Activated CD4-positive, alpha-beta T cell treated with anti-CD3 and anti-CD28 coated beads, Interleukin-2, amount 10 ng/mL, durations not matched to agents 24 days and 14 days (primary cell): ENCODE measurements at regions not wholly inside any gene's neighbourhood (a gene's known extent, or its start where the extent isn't known, plus 50 kb on each side); places are given as distances from the start of the nearest gene placed in this dataset.

Experiments used
- DNase-seq: peaks from one replicate; pipeline ENCODE4 v3.0.0; 2022
- H3K27ac Mint-ChIP-seq: one replicate; pipeline ENCODE4 v1.8.0; 2022; ENCODE audit warnings: mild to moderate bottlenecking, mixed read lengths
- H3K27me3 Mint-ChIP-seq: one replicate; pipeline ENCODE4 v1.8.0; 2022; ENCODE audit warnings: mixed read lengths
- H3K36me3 Mint-ChIP-seq: one replicate; pipeline ENCODE4 v1.8.0; 2022; ENCODE audit warnings: low read depth, mild to moderate bottlenecking, mixed read lengths
- H3K4me1 Mint-ChIP-seq: one replicate; pipeline ENCODE4 v1.8.0; 2021; ENCODE audit warnings: mixed read lengths
- H3K4me3 Mint-ChIP-seq: one replicate; pipeline ENCODE4 v1.8.0; 2022; ENCODE audit warnings: mild to moderate bottlenecking, moderate library complexity, mixed read lengths
- H3K9me3 Mint-ChIP-seq: one replicate; pipeline ENCODE4 v1.8.0; 2021; ENCODE audit warnings: mixed read lengths
- intact Hi-C: fragments of 100-400 bp; cut with micrococcal nuclease; formaldehyde crosslinking; loops from one replicate; pipeline ENCODE4 v1.15.1; 2023

GRCh38 chr3:194738254-194739093 is 52.8 kb downstream of the FAM43A start:
- Mint-ChIP-seq H3K4me3 (no peak overlapping the region), H3K27me3 (peaks cover 20% of the 10 kb centered on the region), H3K36me3 (no peaks in the 10 kb centered on the region), H3K4me1 (no peaks in the 10 kb centered on the region), H3K27ac (no peak overlapping the region), H3K9me3 (no peaks in the 10 kb centered on the region)
- intact Hi-C loops: no loop called here
- DNase-seq: no peak

GRCh38 chr3:194739498-194740284 is 54.0 kb downstream of the FAM43A start:
- Mint-ChIP-seq H3K4me1 (no peaks in the 10 kb centered on the region), H3K9me3 (no peaks in the 10 kb centered on the region), H3K27me3 (peaks cover 16% of the 10 kb centered on the region), H3K27ac (no peak overlapping the region), H3K4me3 (no peak overlapping the region), H3K36me3 (no peaks in the 10 kb centered on the region)
- no peak for DNase-seq
- intact Hi-C loops: no loop called here

DNA sequence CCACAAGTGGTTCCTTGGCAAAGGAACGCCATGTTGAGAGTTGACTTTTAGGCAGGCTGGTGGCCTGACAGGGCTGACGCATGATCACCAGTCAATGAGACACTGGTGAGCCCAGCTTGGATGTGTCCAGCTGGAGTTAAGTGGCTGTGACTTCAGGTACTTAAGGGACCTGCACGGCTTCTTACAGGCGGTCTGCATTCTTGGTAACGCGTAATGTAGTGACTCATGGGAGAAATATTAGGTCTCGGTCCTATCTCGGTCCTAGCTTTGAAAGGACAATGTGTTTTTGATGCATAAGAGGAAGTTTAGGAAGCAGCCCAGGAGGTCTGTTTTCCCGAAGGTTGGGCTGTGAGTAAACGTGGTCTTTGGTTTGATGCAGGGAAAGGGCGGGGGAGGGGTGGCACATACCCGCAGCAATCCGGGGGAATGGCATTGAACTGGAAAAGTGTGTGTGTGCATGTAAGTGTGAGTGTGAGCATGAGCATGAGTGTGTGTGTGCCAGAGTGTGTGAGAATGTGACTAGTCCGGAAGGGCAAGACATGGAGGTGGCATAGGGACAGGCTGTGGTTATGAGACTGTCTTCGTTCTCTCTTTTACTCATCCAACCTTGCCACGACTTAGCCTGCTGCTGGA is 55.3 kb downstream of the FAM43A start:
- Mint-ChIP-seq H3K36me3 (no peaks in the 10 kb centered on the region), H3K9me3 (no peaks in the 10 kb centered on the region), H3K4me3 (no peak overlapping the region), H3K27me3 (peaks cover 13% of the 10 kb centered on the region), H3K27ac (no peak overlapping the region), H3K4me1 (no peaks in the 10 kb centered on the region)
- intact Hi-C loops: no loop called here
- no peak for DNase-seq

DNA sequence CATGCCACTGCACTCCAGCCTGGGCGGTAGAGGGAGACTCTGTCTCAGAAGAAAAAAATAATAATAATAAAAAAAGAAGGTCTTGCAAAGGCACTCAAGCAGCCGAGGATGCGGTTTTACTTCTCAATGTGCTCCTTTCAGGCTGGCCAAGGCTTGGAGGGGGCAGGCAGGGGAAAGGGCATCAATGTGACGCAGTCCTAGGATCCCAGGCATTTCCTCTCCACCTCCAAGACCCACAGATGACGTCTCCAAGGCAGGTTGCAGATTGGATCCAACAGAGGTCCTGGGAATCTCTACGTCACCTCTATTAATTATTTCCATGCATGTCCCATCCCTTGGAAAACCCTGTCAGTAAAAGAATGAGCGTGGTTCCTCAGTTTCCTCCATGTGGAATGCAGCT is 56.2 kb downstream of the FAM43A start:
- DNase-seq: no peak
- no peaks in the 10 kb centered on the region for H3K36me3 Mint-ChIP-seq
- no peak overlapping the region for H3K27ac Mint-ChIP-seq
- intact Hi-C loops: no loop called here
- no peaks in the 10 kb centered on the region for H3K9me3 Mint-ChIP-seq
- no peak overlapping the region for H3K4me3 Mint-ChIP-seq
- H3K27me3 Mint-ChIP-seq: peaks cover 13% of the 10 kb centered on the region
- H3K4me1 Mint-ChIP-seq: no peaks in the 10 kb centered on the region

DNA sequence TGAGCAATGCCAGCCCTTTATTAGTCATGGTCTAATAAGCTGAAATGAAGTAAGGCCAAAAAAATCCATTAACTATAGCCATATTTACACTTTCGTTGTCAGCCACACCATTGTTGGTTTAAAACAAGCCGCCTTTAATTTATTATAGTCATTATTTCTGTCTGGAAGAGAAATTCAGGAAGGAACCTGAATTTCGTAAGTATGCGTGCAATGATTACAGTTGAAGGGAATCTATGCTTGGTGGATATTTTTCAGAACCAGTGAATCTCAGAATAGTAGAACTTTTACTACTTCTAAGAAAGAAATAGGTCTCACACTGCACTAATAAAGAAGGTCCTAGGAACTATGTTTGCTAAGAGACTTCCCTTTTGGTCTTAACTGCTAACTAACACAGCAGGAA is 59.1 kb downstream of the FAM43A start:
- peaks cover 9% of the 10 kb centered on the region for H3K27me3 Mint-ChIP-seq

GRCh38 chr3:194745422-194746184 is 59.9 kb downstream of the FAM43A start:
- Mint-ChIP-seq H3K4me3 (no peak overlapping the region), H3K36me3 (no peaks in the 10 kb centered on the region), H3K9me3 (no peaks in the 10 kb centered on the region), H3K4me1 (no peaks in the 10 kb centered on the region), H3K27me3 (peaks cover 9% of the 10 kb centered on the region), H3K27ac (no peak overlapping the region)
- intact Hi-C loops: no loop called here
- no peak for DNase-seq

More for the DNA sequence above, 59.1 kb downstream of the FAM43A start:
- intact Hi-C loops: no loop called here
- no peaks in the 10 kb centered on the region for H3K36me3 Mint-ChIP-seq
- no peak overlapping the region for H3K27ac Mint-ChIP-seq
- H3K4me1 Mint-ChIP-seq: no peaks in the 10 kb centered on the region
- no peaks in the 10 kb centered on the region for H3K9me3 Mint-ChIP-seq
- no peak overlapping the region for H3K4me3 Mint-ChIP-seq
- no peak for DNase-seq

DNA sequence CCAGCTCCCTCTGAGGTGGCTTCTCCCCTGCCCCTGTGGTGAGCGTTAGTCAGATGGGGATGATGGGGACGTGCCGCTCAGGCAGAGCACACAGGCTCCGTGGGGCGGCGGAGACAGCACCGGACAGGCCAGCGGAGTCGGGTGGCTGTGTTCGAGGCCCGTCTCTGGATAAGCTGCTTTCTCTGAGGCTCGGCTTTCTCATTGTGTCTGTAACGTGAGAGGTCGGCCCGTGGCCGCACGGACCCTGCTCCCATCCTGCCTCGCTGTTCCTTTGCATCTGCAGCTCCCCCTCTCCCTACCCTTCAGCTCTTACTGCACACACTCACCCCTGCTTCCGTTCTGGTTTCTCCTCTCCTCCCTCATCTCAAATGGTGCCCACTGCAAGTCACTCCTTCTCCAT is 62.5 kb downstream of the FAM43A start:
- H3K36me3 Mint-ChIP-seq: no peaks in the 10 kb centered on the region
- H3K4me3 Mint-ChIP-seq: no peak overlapping the region
- DNase-seq: no peak
- H3K27me3 Mint-ChIP-seq: peaks cover 5% of the 10 kb centered on the region
- intact Hi-C loops: no loop called here
- no peaks in the 10 kb centered on the region for H3K9me3 Mint-ChIP-seq
- H3K27ac Mint-ChIP-seq: no peak overlapping the region
- no peaks in the 10 kb centered on the region for H3K4me1 Mint-ChIP-seq

DNA sequence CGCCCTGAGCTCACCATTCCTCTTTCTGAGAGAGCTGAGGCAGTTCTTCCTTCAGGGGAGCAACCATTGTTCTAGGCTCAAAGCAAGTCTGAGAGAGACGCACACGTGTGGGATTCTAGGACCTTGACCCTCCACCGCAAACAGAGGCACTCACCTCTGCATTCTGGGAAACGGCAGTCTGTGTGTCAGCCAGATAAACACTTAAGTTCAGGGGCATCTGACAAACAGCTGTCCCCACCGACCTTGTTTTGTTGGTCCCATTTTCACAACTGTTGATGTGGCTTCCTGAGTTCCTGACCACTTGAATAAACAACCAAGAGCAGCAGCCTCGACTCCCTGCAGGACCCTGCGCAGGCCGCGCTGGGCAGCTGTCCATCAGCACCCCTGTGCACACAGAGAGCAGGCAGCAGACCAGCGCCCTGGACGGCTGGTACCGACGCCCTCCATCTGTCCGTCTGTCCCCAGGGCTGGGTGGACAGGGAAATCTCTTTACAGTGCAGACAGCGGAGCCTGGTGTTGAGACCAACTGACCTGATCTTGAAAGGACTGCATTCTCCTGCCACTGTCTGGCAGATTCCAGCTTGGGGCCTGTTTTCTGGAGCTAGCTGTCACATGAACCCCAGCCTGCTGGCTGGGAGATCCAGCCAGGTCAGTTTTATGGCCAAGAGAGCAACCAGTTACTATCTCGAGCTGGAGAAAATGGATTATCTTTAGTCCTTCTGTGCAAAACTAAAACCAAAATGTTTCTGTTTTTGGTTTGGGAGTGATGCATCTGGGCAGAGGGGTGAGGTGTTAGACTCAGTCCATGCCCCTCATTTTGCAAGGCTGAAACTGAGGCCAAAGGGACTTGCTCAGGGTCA is 64.2 kb downstream of the FAM43A start:
- Mint-ChIP-seq H3K27me3 (peaks cover 5% of the 10 kb centered on the region), H3K4me1 (no peaks in the 10 kb centered on the region), H3K9me3 (no peaks in the 10 kb centered on the region), H3K4me3 (no peak overlapping the region), H3K27ac (no peak overlapping the region), H3K36me3 (no peaks in the 10 kb centered on the region)
- intact Hi-C loops: no loop called here
- no peak for DNase-seq

GRCh38 chr3:194750491-194750828 is 64.8 kb downstream of the FAM43A start:
- H3K9me3 Mint-ChIP-seq: no peaks in the 10 kb centered on the region
- H3K36me3 Mint-ChIP-seq: no peaks in the 10 kb centered on the region
- no peak overlapping the region for H3K4me3 Mint-ChIP-seq
- H3K4me1 Mint-ChIP-seq: no peaks in the 10 kb centered on the region
- H3K27ac Mint-ChIP-seq: no peak overlapping the region
- intact Hi-C loops: no loop called here
- peaks cover 3% of the 10 kb centered on the region for H3K27me3 Mint-ChIP-seq
- DNase-seq: no peak

DNA sequence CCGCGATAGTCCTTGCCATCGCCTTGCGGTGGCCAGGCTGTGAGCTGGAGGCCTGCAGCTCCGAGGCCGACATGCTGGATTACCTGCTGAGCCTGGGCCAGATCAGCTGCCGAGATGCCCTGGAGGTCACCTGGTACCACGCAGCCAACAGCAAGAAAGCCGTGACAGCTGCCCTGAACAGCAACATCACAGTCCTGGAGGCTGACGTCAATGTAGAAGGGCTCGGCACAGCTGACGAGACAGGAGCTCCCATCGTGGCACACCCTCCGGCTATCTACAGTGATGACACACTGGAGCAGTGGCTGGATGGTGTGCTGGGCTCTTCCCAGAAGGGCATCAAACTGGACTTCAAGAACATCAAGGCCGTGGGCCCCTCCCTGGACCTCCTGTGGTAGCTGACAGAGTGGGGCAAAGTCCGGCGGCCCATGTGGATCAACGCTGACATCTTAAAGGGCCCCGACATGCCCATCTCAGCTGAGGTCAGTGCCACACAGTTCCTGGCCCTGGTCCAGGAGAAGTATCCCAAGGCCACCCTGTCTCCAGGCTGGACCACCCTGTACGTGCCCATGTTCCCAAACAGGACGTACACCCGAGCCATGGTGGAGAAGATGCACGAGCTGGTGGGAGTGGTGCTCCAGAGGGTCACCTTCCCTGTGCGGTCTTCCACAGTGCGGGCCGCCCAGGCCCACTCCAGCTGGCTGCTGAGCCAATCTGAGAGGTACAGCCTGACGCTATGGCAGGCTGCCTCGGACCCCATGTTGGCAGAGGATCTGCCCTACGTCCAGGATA is 70.2 kb downstream of the FAM43A start:
- Mint-ChIP-seq H3K4me1 (no peaks in the 10 kb centered on the region), H3K36me3 (no peaks in the 10 kb centered on the region), H3K9me3 (no peaks in the 10 kb centered on the region), H3K4me3 (no peak overlapping the region), H3K27me3 (peaks cover 5% of the 10 kb centered on the region), H3K27ac (no peak overlapping the region)
- intact Hi-C loops: no loop called here
- DNase-seq: no peak

DNA sequence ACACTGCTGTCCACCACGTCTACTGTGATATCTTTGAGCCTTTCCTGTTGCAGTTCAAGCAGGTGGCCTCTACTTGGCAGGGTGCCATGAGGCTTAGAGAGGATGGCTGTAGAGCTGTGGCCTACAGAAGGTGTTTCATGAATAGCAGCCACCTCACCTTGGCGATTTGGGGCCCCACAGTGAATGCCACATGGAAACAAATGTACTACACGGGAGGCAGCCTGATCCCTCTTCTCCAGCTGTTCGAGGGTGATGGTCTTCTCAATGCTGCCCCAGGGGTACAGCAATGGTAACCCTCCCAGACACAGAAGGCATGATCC is 70.7 kb downstream of the FAM43A start:
- Mint-ChIP-seq H3K9me3 (no peaks in the 10 kb centered on the region), H3K27me3 (peaks cover 5% of the 10 kb centered on the region), H3K36me3 (no peaks in the 10 kb centered on the region), H3K4me3 (no peak overlapping the region), H3K4me1 (no peaks in the 10 kb centered on the region), H3K27ac (no peak overlapping the region)
- intact Hi-C loops: no loop called here
- no peak for DNase-seq

- H3K36me3 Mint-ChIP-seq: no peaks in the 10 kb centered on the region
- H3K4me1 Mint-ChIP-seq: no peaks in the 10 kb centered on the region
- no peak overlapping the region for H3K27ac Mint-ChIP-seq
- peaks cover 5% of the 10 kb centered on the region for H3K27me3 Mint-ChIP-seq
- DNase-seq: no peak
- no peak overlapping the region for H3K4me3 Mint-ChIP-seq
- H3K9me3 Mint-ChIP-seq: no peaks in the 10 kb centered on the region
- intact Hi-C loops: no loop called here
Observed at GRCh38 chr3:194756791-194757325, 71.2 kb downstream of the FAM43A start.
